WTC11 (cell line): ENCODE measurements at regions not wholly inside any gene's neighbourhood (a gene's known extent, or its start where the extent isn't known, plus 50 kb on each side); places are given as distances from the start of the nearest gene placed in this dataset.

Experiments
- ATAC-seq: fragments of 200-7000 bp; cut with Tn5 transposase; 2 replicates; pipeline ENCODE4 v1.10.0; 2021; ENCODE audit warnings: mild to moderate bottlenecking, moderate library complexity
- CTCF ChIA-PET: fragments of 300-600 bp; sonication (Branson Sonifier 250); formaldehyde crosslinking; loops from one replicate; lab custom pipeline; 2021; ENCODE audit warnings: antibody characterized with exemption; lab: Charles Lee
- POLR2A ChIA-PET: fragments of 350-600 bp; sonication (Branson Sonifier 250); formaldehyde crosslinking; loops from one replicate; lab custom pipeline; 2021; ENCODE audit warnings: antibody characterized with exemption; lab: Charles Lee
- DNase-seq: peaks from one replicate; pipeline ENCODE4 v3.0.0; 2021; ENCODE audit warnings: low spot score
- H3K27ac Mint-ChIP-seq: 2 replicates; pipeline ENCODE4 v1.8.0; 2021; ENCODE audit warnings: mixed read lengths
- H3K27me3 Mint-ChIP-seq: 2 replicates; pipeline ENCODE4 v1.8.0; 2021; ENCODE audit warnings: low read depth, mild to moderate bottlenecking, moderate library complexity, mixed read lengths
- H3K36me3 Mint-ChIP-seq: 2 replicates; pipeline ENCODE4 v1.8.0; 2021; ENCODE audit warnings: mixed read lengths
- H3K4me1 Mint-ChIP-seq: 2 replicates; pipeline ENCODE4 v1.8.0; 2022; ENCODE audit warnings: mixed read lengths
- H3K4me3 Mint-ChIP-seq: 2 replicates; pipeline ENCODE4 v1.8.0; 2021; ENCODE audit warnings: mild to moderate bottlenecking, moderate library complexity, mixed read lengths
- H3K9me3 Mint-ChIP-seq: 2 replicates; pipeline ENCODE4 v1.8.0; 2021; ENCODE audit warnings: mixed read lengths
- ARID4B ChIP-seq: sonication (generic); formaldehyde crosslinking; IDR thresholded peaks from 2 replicates; pipeline ENCODE4 v1.8.0; 2023; ENCODE audit warnings: missing genetic modification reagents, mild to moderate bottlenecking, borderline replicate concordance
- CDX4 ChIP-seq: fragments of 250-450 bp; sonication (Bioruptor Pico); IDR thresholded peaks from 2 replicates; pipeline ENCODE4 v1.9.0; 2021; ENCODE audit warnings: moderate library complexity, mild to moderate bottlenecking, inconsistent platforms, borderline replicate concordance
- ELF4 ChIP-seq: sonication (generic); formaldehyde crosslinking; IDR thresholded peaks from 2 replicates; pipeline ENCODE4 v1.8.1; 2022; ENCODE audit warnings: low read depth, mild to moderate bottlenecking, moderate library complexity, missing genetic modification reagents
- ETV6 ChIP-seq: sonication (generic); formaldehyde crosslinking; IDR thresholded peaks from 2 replicates; pipeline ENCODE4 v1.8.1; 2022; ENCODE audit warnings: mild to moderate bottlenecking, missing genetic modification reagents
- FOXJ3 ChIP-seq: sonication (generic); formaldehyde crosslinking; IDR thresholded peaks from 2 replicates; pipeline ENCODE4 v1.9.0; 2021; ENCODE audit warnings: missing genetic modification reagents, mild to moderate bottlenecking, borderline replicate concordance
- GTF2I ChIP-seq: fragments of 250-450 bp; sonication (Bioruptor Pico); conservative IDR thresholded peaks from 2 replicates; pipeline ENCODE4 v1.4.0; 2021; ENCODE audit warnings: mild to moderate bottlenecking
- IRF1 ChIP-seq: sonication (generic); formaldehyde crosslinking; IDR thresholded peaks from 2 replicates; pipeline ENCODE4 v1.8.0; 2023; ENCODE audit warnings: missing genetic modification reagents
- MXD4 ChIP-seq: fragments of 250-450 bp; sonication (Bioruptor Pico); IDR thresholded peaks from 2 replicates; pipeline ENCODE4 v1.8.0; 2021; ENCODE audit warnings: mild to moderate bottlenecking, moderate library complexity, borderline replicate concordance
- NFATC4 ChIP-seq: fragments of 250-450 bp; sonication (Bioruptor Pico); IDR thresholded peaks from 2 replicates; pipeline ENCODE4 v1.9.0; 2021; ENCODE audit warnings: mild to moderate bottlenecking
- NFE2L1 ChIP-seq: sonication (generic); formaldehyde crosslinking; IDR thresholded peaks from 2 replicates; pipeline ENCODE4 v1.8.1; 2023; ENCODE audit warnings: missing genetic modification reagents
- RORB ChIP-seq: fragments of 250-450 bp; sonication (Bioruptor Pico); IDR thresholded peaks from 2 replicates; pipeline ENCODE4 v1.9.0; 2021; ENCODE audit warnings: mild to moderate bottlenecking
- TP53 ChIP-seq: sonication (generic); formaldehyde crosslinking; IDR thresholded peaks from 2 replicates; pipeline ENCODE4 v1.8.1; 2023; ENCODE audit warnings: mild to moderate bottlenecking, missing genetic modification reagents
- USF1 ChIP-seq: sonication (generic); formaldehyde crosslinking; IDR thresholded peaks from 2 replicates; pipeline ENCODE4 v1.8.0; 2022; ENCODE audit warnings: mild to moderate bottlenecking, missing genetic modification reagents
- ZNF512 ChIP-seq: sonication (generic); formaldehyde crosslinking; IDR thresholded peaks from 2 replicates; pipeline ENCODE4 v1.8.1; 2022; ENCODE audit warnings: missing genetic modification reagents, borderline replicate concordance
- ZNF532 ChIP-seq: fragments of 250-450 bp; sonication (Bioruptor Pico); IDR thresholded peaks from 2 replicates; pipeline ENCODE4 v1.9.0; 2021; ENCODE audit warnings: mild to moderate bottlenecking, borderline replicate concordance
- TF ChIP-seq, protein P1 (sequence below): fragments of 250-450 bp; sonication (Bioruptor Pico); IDR thresholded peaks from 2 replicates; pipeline ENCODE4 v1.9.0; 2021; ENCODE audit warnings: mild to moderate bottlenecking
- TF ChIP-seq, protein P2 (sequence below): sonication (generic); formaldehyde crosslinking; IDR thresholded peaks from 2 replicates; pipeline ENCODE4 v1.8.1; 2023; ENCODE audit warnings: mild to moderate bottlenecking, missing genetic modification reagents, moderate library complexity
- TF ChIP-seq, protein P3 (sequence below): fragments of 250-450 bp; sonication (Bioruptor Pico); IDR thresholded peaks from 2 replicates; pipeline ENCODE4 v2.1.2; 2022; ENCODE audit warnings: mild to moderate bottlenecking, moderate library complexity

GRCh38 chr1:80365359-80366021 lies 1359.0 kb upstream of the ADGRL4 start (continued):
- TF ChIP-seq ZNF512 (CRISPR knock-in tag) = no peak
- TF ChIP-seq MXD4 (CRISPR knock-in tag) = no peak
- no peak for TF ChIP-seq CDX4
- TF ChIP-seq NFE2L1 (CRISPR knock-in tag) = no peak
- no peak for TF ChIP-seq ELF4
- TF ChIP-seq, all 79 proteins: peak for 0

- ChIA-PET POLR2A (no interaction called here), CTCF (no interaction called here)
- Mint-ChIP-seq H3K9me3 (peaks cover 5% of the 10 kb centered on the region; the same call in 1 of the 2 replicates), H3K4me3 (no peak overlapping the region), H3K27me3 (no peaks in the 10 kb centered on the region), H3K36me3 (no peaks in the 10 kb centered on the region), H3K27ac (no peak overlapping the region), H3K4me1 (peaks cover 9% of the 10 kb centered on the region; the same call in 1 of the 2 replicates)
- ATAC-seq (no peak), DNase-seq (no peak)
- TF ChIP-seq, protein P1, sequence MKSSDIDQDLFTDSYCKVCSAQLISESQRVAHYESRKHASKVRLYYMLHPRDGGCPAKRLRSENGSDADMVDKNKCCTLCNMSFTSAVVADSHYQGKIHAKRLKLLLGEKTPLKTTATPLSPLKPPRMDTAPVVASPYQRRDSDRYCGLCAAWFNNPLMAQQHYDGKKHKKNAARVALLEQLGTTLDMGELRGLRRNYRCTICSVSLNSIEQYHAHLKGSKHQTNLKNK (CRISPR knock-in tag) = no peak
- no peak for TF ChIP-seq ZNF532 (CRISPR knock-in tag)
- no peak for TF ChIP-seq USF1 (CRISPR knock-in tag)
- TF ChIP-seq, protein P2, sequence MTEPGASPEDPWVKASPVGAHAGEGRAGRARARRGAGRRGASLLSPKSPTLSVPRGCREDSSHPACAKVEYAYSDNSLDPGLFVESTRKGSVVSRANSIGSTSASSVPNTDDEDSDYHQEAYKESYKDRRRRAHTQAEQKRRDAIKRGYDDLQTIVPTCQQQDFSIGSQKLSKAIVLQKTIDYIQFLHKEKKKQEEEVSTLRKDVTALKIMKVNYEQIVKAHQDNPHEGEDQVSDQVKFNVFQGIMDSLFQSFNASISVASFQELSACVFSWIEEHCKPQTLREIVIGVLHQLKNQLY (CRISPR knock-in tag) = no peak
- no peak for TF ChIP-seq NFATC4 (CRISPR knock-in tag)
- TF ChIP-seq GTF2I (CRISPR knock-in tag) = no peak
- no peak for TF ChIP-seq FOXJ3 (CRISPR knock-in tag)
- no peak for TF ChIP-seq ELF4
- TF ChIP-seq ETV6 = no peak
- TF ChIP-seq, protein P3, sequence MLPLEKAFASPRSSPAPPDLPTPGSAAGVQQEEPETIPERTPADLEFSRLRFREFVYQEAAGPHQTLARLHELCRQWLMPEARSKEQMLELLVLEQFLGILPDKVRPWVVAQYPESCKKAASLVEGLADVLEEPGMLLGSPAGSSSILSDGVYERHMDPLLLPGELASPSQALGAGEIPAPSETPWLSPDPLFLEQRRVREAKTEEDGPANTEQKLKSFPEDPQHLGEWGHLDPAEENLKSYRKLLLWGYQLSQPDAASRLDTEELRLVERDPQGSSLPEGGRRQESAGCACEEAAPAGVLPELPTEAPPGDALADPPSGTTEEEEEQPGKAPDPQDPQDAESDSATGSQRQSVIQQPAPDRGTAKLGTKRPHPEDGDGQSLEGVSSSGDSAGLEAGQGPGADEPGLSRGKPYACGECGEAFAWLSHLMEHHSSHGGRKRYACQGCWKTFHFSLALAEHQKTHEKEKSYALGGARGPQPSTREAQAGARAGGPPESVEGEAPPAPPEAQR (CRISPR knock-in tag) = no peak
- no peak for TF ChIP-seq TP53 (CRISPR knock-in tag)
- TF ChIP-seq ARID4B (CRISPR knock-in tag) = no peak
- no peak for TF ChIP-seq IRF1 (CRISPR knock-in tag)
- TF ChIP-seq RORB (CRISPR knock-in tag) = no peak
These were observed 1357.4 kb upstream of the ADGRL4 start for GRCh38 chr1:80363689-80364475.
